Uterus (tissue), 2 donors: ENCODE measurements at regions not wholly inside any gene's neighbourhood (a gene's known extent, or its start where the extent isn't known, plus 50 kb on each side); places are given as distances from the start of the nearest gene placed in this dataset.
"Not testable (repeated sequence)": the region's sequence is repeated elsewhere in the genome, so short reads cannot be mapped to it uniquely, and the experiment has no call there.

Source experiments
- CTCF ChIP-seq, 4 experiments: fragments of 200-600 bp in 2 of 4; fragments of 450-650 bp in 2 of 4; sonication (generic) in 2 of 4; IDR thresholded peaks; one replicate each; pipeline ENCODE4 v1.5.1; 2016 to 2019; ENCODE audit warnings: antibody characterized with exemption in 4 of 4, mild to moderate bottlenecking in 2 of 4, moderate library complexity in 1 of 4
- POLR2A ChIP-seq, 2 donors: fragments of 450-650 bp; IDR thresholded peaks; one replicate each; pipeline ENCODE4 v1.6.1; 2016; ENCODE audit warnings: antibody characterized with exemption in 2 of 2, mild to moderate bottlenecking in 1 of 2, moderate library complexity in 1 of 2

DNA sequence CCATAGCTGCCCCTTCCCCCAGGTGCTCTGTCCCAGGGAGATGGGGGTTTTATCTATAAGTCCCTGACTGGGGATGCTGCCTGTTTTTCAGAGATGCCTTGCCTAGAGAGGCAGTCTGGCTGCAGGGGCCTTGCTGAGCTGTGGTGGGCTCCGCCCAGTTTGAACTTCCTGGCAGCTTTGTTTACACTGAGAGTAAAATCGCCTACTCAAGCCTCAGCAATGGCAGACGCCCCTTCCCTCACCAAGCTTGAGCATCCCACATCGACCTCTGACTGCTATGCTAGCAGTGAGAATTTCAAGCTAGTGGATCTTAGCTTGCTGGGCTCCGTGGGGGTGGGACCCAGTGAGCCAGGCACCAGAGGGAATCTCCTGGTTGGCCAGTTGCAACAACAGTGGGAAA lies 430.4 kb downstream of the CPS1 start:
- not testable (repeated sequence) for TF ChIP-seq CTCF, POLR2A (IDR thresholded peaks at IDR 0.05)
